ENCODE measurements at regions not wholly inside any gene's neighbourhood (a gene's known extent, or its start where the extent isn't known, plus 50 kb on each side); places are given as distances from the start of the nearest gene placed in this dataset.
A peak's percentile ranks its signal among the peaks of the same experiment; 100 is the strongest.

GRCh38 chr9:86460216-86461002 lies 106.2 kb upstream of the TUT7 start:
- ATAC-seq, result no peak; the same call in 2 of the 3 replicates
- TF ChIP-seq ZFP30 (CRISPR knock-in tag; IDR thresholded peaks at IDR 0.05), result no peak
- TF ChIP-seq ISL1 (CRISPR knock-in tag; IDR thresholded peaks at IDR 0.05), result peak; percentile 36

GRCh38 chr9:86459599-86460155 lies 105.5 kb upstream of the TUT7 start:
- ATAC-seq, result peak; percentile 62

GRCh38 chr9:86459191-86459590 lies 105.0 kb upstream of the TUT7 start:
- ATAC-seq, result peak; percentile 27; the same call in 1 of the 3 replicates
- TF ChIP-seq RARB (CRISPR knock-in tag; IDR thresholded peaks at IDR 0.05), result no peak
- no peak for TF ChIP-seq ZNF8 (CRISPR knock-in tag; IDR thresholded peaks at IDR 0.05)
- TF ChIP-seq CREB5 (CRISPR knock-in tag; IDR thresholded peaks at IDR 0.05; ENCODE audit: low read depth), result no peak
- TF ChIP-seq ZNF70 (CRISPR knock-in tag; IDR thresholded peaks at IDR 0.05), result no peak
- no peak for TF ChIP-seq TSHZ2 (CRISPR knock-in tag; IDR thresholded peaks at IDR 0.05)
- TF ChIP-seq ZNF565 (CRISPR knock-in tag; conservative IDR thresholded peaks at IDR 0.05; ENCODE audit: low read depth), result no peak
- TF ChIP-seq POU6F1 (CRISPR knock-in tag; IDR thresholded peaks at IDR 0.05; ENCODE audit: borderline replicate concordance, low read depth), result no peak
- no peak for TF ChIP-seq ZFP30 (CRISPR knock-in tag; IDR thresholded peaks at IDR 0.05)
- TF ChIP-seq TOX (CRISPR knock-in tag; IDR thresholded peaks at IDR 0.05; ENCODE audit: borderline replicate concordance), result no peak
- TF ChIP-seq OSR1 (CRISPR knock-in tag; IDR thresholded peaks at IDR 0.05), result no peak
- TF ChIP-seq PPARA (CRISPR knock-in tag; IDR thresholded peaks at IDR 0.05; ENCODE audit: borderline replicate concordance), result no peak
- TF ChIP-seq BACH2 (CRISPR knock-in tag; IDR thresholded peaks at IDR 0.05; ENCODE audit: borderline replicate concordance), result no peak
- no peak for TF ChIP-seq PATZ1 (CRISPR knock-in tag; IDR thresholded peaks at IDR 0.05; ENCODE audit: borderline replicate concordance)

More at GRCh38 chr9:86459599-86460155, 105.5 kb upstream of the TUT7 start:
- TF ChIP-seq OSR1 (CRISPR knock-in tag; IDR thresholded peaks at IDR 0.05) (no peak), ISL1 (CRISPR knock-in tag; IDR thresholded peaks at IDR 0.05) (no peak), GLIS3 (CRISPR knock-in tag; IDR thresholded peaks at IDR 0.05) (no peak), TOX (CRISPR knock-in tag; IDR thresholded peaks at IDR 0.05; ENCODE audit: borderline replicate concordance) (no peak), TCF4 (CRISPR knock-in tag; IDR thresholded peaks at IDR 0.05; ENCODE audit: borderline replicate concordance) (no peak), PATZ1 (CRISPR knock-in tag; IDR thresholded peaks at IDR 0.05; ENCODE audit: borderline replicate concordance) (no peak), POU6F1 (CRISPR knock-in tag; IDR thresholded peaks at IDR 0.05; ENCODE audit: borderline replicate concordance, low read depth) (no peak), SNAI2 (CRISPR knock-in tag; IDR thresholded peaks at IDR 0.05) (no peak), ZNF565 (CRISPR knock-in tag; conservative IDR thresholded peaks at IDR 0.05; ENCODE audit: low read depth) (no peak), CREB5 (CRISPR knock-in tag; IDR thresholded peaks at IDR 0.05; ENCODE audit: low read depth) (no peak), ZFP3 (CRISPR knock-in tag; IDR thresholded peaks at IDR 0.05) (no peak)
